Endodermal cell (in vitro differentiated cells): ENCODE measurements at regions not wholly inside any gene's neighbourhood (a gene's known extent, or its start where the extent isn't known, plus 50 kb on each side); places are given as distances from the start of the nearest gene placed in this dataset.

Experiments
- DNase-seq: peaks from one replicate; pipeline ENCODE4 v3.0.0-alpha.2; 2017
- H3K27ac ChIP-seq: 2 replicates; pipeline ENCODE4 v1.5.1; 2013; ENCODE audit warnings: mild to moderate bottlenecking, low read depth, low read length, moderate library complexity
- H3K27me3 ChIP-seq: 2 replicates; pipeline ENCODE4 v1.6.1; 2013; ENCODE audit warnings: mild to moderate bottlenecking, low read length, moderate library complexity; ENCODE audit not compliant: insufficient read depth, control insufficient read depth, poor library complexity, severe bottlenecking
- H3K36me3 ChIP-seq: 2 replicates; pipeline ENCODE4 v1.7.0; 2013; ENCODE audit warnings: mild to moderate bottlenecking, low read length, moderate library complexity; ENCODE audit not compliant: control insufficient read depth, insufficient read depth
- H3K4me1 ChIP-seq: one replicate; pipeline ENCODE4 v1.7.0; 2013; ENCODE audit warnings: low read length; ENCODE audit not compliant: control insufficient read depth, insufficient read depth
- H3K4me3 ChIP-seq: 2 replicates; pipeline ENCODE4 v1.5.1; 2013; ENCODE audit warnings: mild to moderate bottlenecking, low read length, moderate library complexity
- H3K9ac ChIP-seq: 2 replicates; pipeline ENCODE4 v1.6.1; 2013; ENCODE audit warnings: mild to moderate bottlenecking, low read length, moderate library complexity; ENCODE audit not compliant: poor library complexity, severe bottlenecking; ENCODE audit errors: extremely low read depth
- H3K9me3 ChIP-seq: 2 replicates; pipeline ENCODE4 v1.6.1; 2013; ENCODE audit warnings: mild to moderate bottlenecking, low read length, moderate library complexity; ENCODE audit not compliant: control insufficient read depth
- H3K27ac Mint-ChIP-seq: 2 replicates; pipeline ENCODE4 v1.8.0; 2020; ENCODE audit warnings: mixed read lengths
- H3K27me3 Mint-ChIP-seq: 2 replicates; pipeline ENCODE4 v1.8.0; 2021; ENCODE audit warnings: mild to moderate bottlenecking, mixed read lengths; ENCODE audit not compliant: insufficient read depth
- H3K36me3 Mint-ChIP-seq: 2 replicates; pipeline ENCODE4 v1.8.0; 2020; ENCODE audit warnings: low read depth, mixed read lengths
- H3K4me1 Mint-ChIP-seq: 2 replicates; pipeline ENCODE4 v1.8.0; 2020; ENCODE audit warnings: mixed read lengths
- H3K4me3 Mint-ChIP-seq: 2 replicates; pipeline ENCODE4 v1.8.0; 2020; ENCODE audit warnings: mild to moderate bottlenecking, moderate library complexity, mixed read lengths
- H3K9me3 Mint-ChIP-seq: 2 replicates; pipeline ENCODE4 v1.8.0; 2020; ENCODE audit warnings: mild to moderate bottlenecking, mixed read lengths
- CTCF ChIP-seq: fragments of 200-600 bp; sonication (generic); conservative IDR thresholded peaks from 2 replicates; pipeline ENCODE4 v1.5.0; 2021; ENCODE audit warnings: antibody characterized with exemption, mild to moderate bottlenecking
- WGBS, 2 experiments: methylation state at CpG; one replicate each; pipeline versions ENCODE4 v1.1.5 to v1.1.7; 2013; ENCODE audit warnings: missing lambda C conversion rate in 2 of 2, mixed read lengths in 1 of 2; ENCODE audit not compliant: insufficient coverage in 1 of 2, insufficient read length in 1 of 2; 5-methylcytosine and 5-hydroxymethylcytosine counted together

- DNase-seq: no peak
- TF ChIP-seq CTCF: no peak
- 91 to 100% methylated on average over 5 to 8 of the region's 8 CpGs for WGBS, 2 experiments
- peaks cover 80% of the 10 kb centered on the region for H3K27me3 ChIP-seq
- no peaks in the 10 kb centered on the region for H3K4me1 ChIP-seq
- H3K27ac Mint-ChIP-seq: no peak overlapping the region
- no peaks in the 10 kb centered on the region for H3K9me3 Mint-ChIP-seq
- no peaks in the 10 kb centered on the region for H3K36me3 Mint-ChIP-seq
- no peak overlapping the region for H3K4me3 Mint-ChIP-seq
- peaks cover 3% of the 10 kb centered on the region for H3K9me3 ChIP-seq
- peaks cover 26% of the 10 kb centered on the region for H3K27me3 Mint-ChIP-seq
- no peak overlapping the region for H3K9ac ChIP-seq
- H3K4me1 Mint-ChIP-seq: peaks cover 2% of the 10 kb centered on the region
- H3K36me3 ChIP-seq: no peaks in the 10 kb centered on the region
- no peak overlapping the region for H3K27ac ChIP-seq
- H3K4me3 ChIP-seq: no peak overlapping the region
Observed at GRCh38 chr17:34465789-34466188, 102.8 kb upstream of the CCL1 start.

GRCh38 chr17:34464812-34465211 is 101.8 kb upstream of the CCL1 start:
- no peaks in the 10 kb centered on the region for H3K9me3 Mint-ChIP-seq
- peaks cover 4% of the 10 kb centered on the region for H3K4me1 Mint-ChIP-seq
- DNase-seq: no peak
- 91 to 100% methylated on average over 2 to 4 of the region's 4 CpGs for WGBS, 2 experiments
- Histone ChIP-seq H3K4me1 (no peaks in the 10 kb centered on the region), H3K4me3 (no peak overlapping the region), H3K27ac (no peak overlapping the region), H3K9me3 (no peaks in the 10 kb centered on the region), H3K27me3 (peaks cover 82% of the 10 kb centered on the region), H3K36me3 (no peaks in the 10 kb centered on the region), H3K9ac (no peak overlapping the region)
- no peak overlapping the region for H3K27ac Mint-ChIP-seq
- H3K4me3 Mint-ChIP-seq: no peak overlapping the region
- TF ChIP-seq CTCF: no peak
- H3K36me3 Mint-ChIP-seq: no peaks in the 10 kb centered on the region
- peaks cover 24% of the 10 kb centered on the region for H3K27me3 Mint-ChIP-seq

- Mint-ChIP-seq H3K36me3 (no peaks in the 10 kb centered on the region), H3K4me3 (no peak overlapping the region), H3K27ac (no peak overlapping the region), H3K4me1 (peaks cover 4% of the 10 kb centered on the region), H3K9me3 (no peaks in the 10 kb centered on the region), H3K27me3 (peaks cover 13% of the 10 kb centered on the region)
- H3K4me1 ChIP-seq: no peaks in the 10 kb centered on the region
- DNase-seq: no peak
- peaks cover 66% of the 10 kb centered on the region for H3K27me3 ChIP-seq
- H3K27ac ChIP-seq: no peak overlapping the region
- no peaks in the 10 kb centered on the region for H3K36me3 ChIP-seq
- 90 to 91% methylated on average over 2 to 6 of the region's 6 CpGs for WGBS, 2 experiments
- H3K9ac ChIP-seq: no peak overlapping the region
- H3K9me3 ChIP-seq: no peaks in the 10 kb centered on the region
- no peak overlapping the region for H3K4me3 ChIP-seq
- no peak for TF ChIP-seq CTCF
Observed at GRCh38 chr17:34458266-34458665, 95.2 kb upstream of the CCL1 start.
